ENCODE measurements at regions not wholly inside any gene's neighbourhood (a gene's known extent, or its start where the extent isn't known, plus 50 kb on each side); places are given as distances from the start of the nearest gene placed in this dataset.

- Mint-ChIP-seq H3K36me3 (ENCODE audit: insufficient read depth, unreplicated experiment) (peaks cover 8% of the 10 kb centered on the region), H3K27ac (ENCODE audit: unreplicated experiment) (no peak overlapping the region), H3K4me3 (ENCODE audit: unreplicated experiment) (no peak overlapping the region), H3K4me1 (ENCODE audit: low read depth, unreplicated experiment) (no peaks in the 10 kb centered on the region), H3K9me3 (ENCODE audit: unreplicated experiment) (no peaks in the 10 kb centered on the region), H3K27me3 (ENCODE audit: insufficient read depth, unreplicated experiment) (no peaks in the 10 kb centered on the region)
- H3K4me3 ChIP-seq (ENCODE audit: low read depth, low read length), result no peak overlapping the region
- intact Hi-C loops (cut with micrococcal nuclease; ENCODE audit: unreplicated experiment), result no loop called here
- ChIA-PET POLR2A (no interaction called here), CTCF (no interaction called here)
- H3K4me1 ChIP-seq, result no peaks in the 10 kb centered on the region
- no peaks in the 10 kb centered on the region for H3K27me3 ChIP-seq (replicated peaks; ENCODE audit: control insufficient read depth, insufficient read depth, low read length)
- no TSS peak for BruUV-seq (replicated peaks)
- TF ChIP-seq CTCF (IDR thresholded peaks at IDR 0.05; ENCODE audit: insufficient read depth in 1 of 2, low read depth in 1 of 2, low read length in 1 of 2, severe bottlenecking in 1 of 2, unreplicated experiment in 1 of 2), result no peak
- no peak for DNase-seq
- H3K9me3 ChIP-seq, result no peaks in the 10 kb centered on the region
- H3K36me3 ChIP-seq (ENCODE audit: control insufficient read depth, insufficient read depth, low read length), result no peaks in the 10 kb centered on the region
Observed at GRCh38 chr13:73714522-73714921, 419.7 kb downstream of the KLF12 start.

GRCh38 chr13:73708393-73708985 is 425.7 kb downstream of the KLF12 start:
- ChIA-PET POLR2A (no interaction called here), CTCF (no interaction called here)
- peak; percentile 65 to 75 for DNase-seq
- no peaks in the 10 kb centered on the region for H3K36me3 ChIP-seq (ENCODE audit: control insufficient read depth, insufficient read depth, low read length)
- Mint-ChIP-seq H3K9me3 (ENCODE audit: unreplicated experiment) (no peaks in the 10 kb centered on the region), H3K4me3 (ENCODE audit: unreplicated experiment) (no peak overlapping the region), H3K27me3 (ENCODE audit: insufficient read depth, unreplicated experiment) (no peaks in the 10 kb centered on the region), H3K27ac (ENCODE audit: unreplicated experiment) (no peak overlapping the region), H3K36me3 (ENCODE audit: insufficient read depth, unreplicated experiment) (no peaks in the 10 kb centered on the region), H3K4me1 (ENCODE audit: low read depth, unreplicated experiment) (no peaks in the 10 kb centered on the region)
- intact Hi-C loops (cut with micrococcal nuclease; ENCODE audit: unreplicated experiment), result loop anchor here (1.0 to 10.0 kb wide), 7 partner anchors 166 to 899 kb away; no protein-coding TSS in a partner anchor
- H3K4me1 ChIP-seq, result no peaks in the 10 kb centered on the region
- TF ChIP-seq CTCF (IDR thresholded peaks at IDR 0.05; ENCODE audit: insufficient read depth in 1 of 2, low read depth in 1 of 2, low read length in 1 of 2, severe bottlenecking in 1 of 2, unreplicated experiment in 1 of 2), result peak; percentile 82 to 94
- H3K27me3 ChIP-seq (replicated peaks; ENCODE audit: control insufficient read depth, insufficient read depth, low read length), result no peaks in the 10 kb centered on the region
- no TSS peak for BruUV-seq (replicated peaks)
- no peaks in the 10 kb centered on the region for H3K9me3 ChIP-seq
- no peak overlapping the region for H3K4me3 ChIP-seq (ENCODE audit: low read depth, low read length)

- POLR2A ChIA-PET, result no interaction called here
Observed at GRCh38 chr13:73704587-73704986, 429.6 kb downstream of the KLF12 start.

More at GRCh38 chr13:73704587-73704986, 429.6 kb downstream of the KLF12 start:
- Histone ChIP-seq H3K9me3 (no peaks in the 10 kb centered on the region), H3K4me1 (no peaks in the 10 kb centered on the region), H3K36me3 (ENCODE audit: control insufficient read depth, insufficient read depth, low read length) (no peaks in the 10 kb centered on the region), H3K27me3 (replicated peaks; ENCODE audit: control insufficient read depth, insufficient read depth, low read length) (no peaks in the 10 kb centered on the region), H3K4me3 (ENCODE audit: low read depth, low read length) (no peak overlapping the region)
- no TSS peak for BruUV-seq (replicated peaks)
- TF ChIP-seq CTCF (IDR thresholded peaks at IDR 0.05; ENCODE audit: insufficient read depth in 1 of 2, low read depth in 1 of 2, low read length in 1 of 2, severe bottlenecking in 1 of 2, unreplicated experiment in 1 of 2), result no peak
- H3K27me3 Mint-ChIP-seq (ENCODE audit: insufficient read depth, unreplicated experiment), result no peaks in the 10 kb centered on the region
- H3K36me3 Mint-ChIP-seq (ENCODE audit: insufficient read depth, unreplicated experiment), result no peaks in the 10 kb centered on the region
- intact Hi-C loops (cut with micrococcal nuclease; ENCODE audit: unreplicated experiment), result loop anchor here (10.0 kb wide), 2 partner anchors 480 to 510 kb away; no protein-coding TSS in a partner anchor
- H3K4me1 Mint-ChIP-seq (ENCODE audit: low read depth, unreplicated experiment), result no peaks in the 10 kb centered on the region
- H3K4me3 Mint-ChIP-seq (ENCODE audit: unreplicated experiment), result no peak overlapping the region
- no peaks in the 10 kb centered on the region for H3K9me3 Mint-ChIP-seq (ENCODE audit: unreplicated experiment)
- CTCF ChIA-PET, result no interaction called here
- no peak for DNase-seq
- no peak overlapping the region for H3K27ac Mint-ChIP-seq (ENCODE audit: unreplicated experiment)

All from Caco-2 (cell line).